ENCODE measurements at regions not wholly inside any gene's neighbourhood (a gene's known extent, or its start where the extent isn't known, plus 50 kb on each side); places are given as distances from the start of the nearest gene placed in this dataset.
"Not testable (repeated sequence)": the region's sequence is repeated elsewhere in the genome, so short reads cannot be mapped to it uniquely, and the experiment has no call there.

DNA sequence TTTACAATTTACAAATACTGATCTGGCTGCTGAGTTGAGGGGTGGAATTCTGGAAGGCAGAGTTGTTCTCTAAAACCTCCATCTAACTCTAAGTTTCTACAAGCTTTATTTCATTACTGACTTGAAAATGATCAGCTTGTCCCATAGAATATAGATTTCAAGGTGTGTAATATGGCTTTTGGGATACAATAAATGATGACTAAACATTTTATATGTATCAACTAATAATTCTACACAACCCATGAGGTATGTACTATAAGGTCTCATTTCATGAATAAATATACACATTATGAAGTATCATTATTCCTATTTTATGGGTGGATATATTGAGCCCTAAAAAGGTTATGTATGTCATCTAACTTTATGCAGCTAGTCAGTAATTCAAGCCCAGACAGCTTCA lies 1214.3 kb upstream of the SORCS1 start:
- DNase-seq, result no peak

DNA sequence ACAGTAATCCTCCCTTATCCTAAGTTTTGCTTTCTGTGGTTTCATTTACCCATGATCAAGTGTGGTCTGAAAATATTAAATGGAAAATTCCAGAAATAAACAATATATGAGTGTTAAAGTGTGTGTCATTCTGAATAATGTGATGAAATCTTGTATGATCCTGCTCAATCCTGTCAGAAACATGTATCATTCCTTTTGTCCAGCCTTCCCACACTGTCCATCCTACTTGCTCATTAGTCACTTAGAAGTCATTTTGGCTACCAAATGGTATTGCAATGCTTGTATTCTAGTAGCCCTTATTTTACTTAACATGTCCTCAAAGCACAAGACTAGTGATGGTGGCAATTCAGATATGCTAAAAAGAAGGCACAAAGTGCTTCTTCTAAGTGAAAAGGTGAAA lies 1211.2 kb upstream of the SORCS1 start:
- DNase-seq, result no peak

DNA sequence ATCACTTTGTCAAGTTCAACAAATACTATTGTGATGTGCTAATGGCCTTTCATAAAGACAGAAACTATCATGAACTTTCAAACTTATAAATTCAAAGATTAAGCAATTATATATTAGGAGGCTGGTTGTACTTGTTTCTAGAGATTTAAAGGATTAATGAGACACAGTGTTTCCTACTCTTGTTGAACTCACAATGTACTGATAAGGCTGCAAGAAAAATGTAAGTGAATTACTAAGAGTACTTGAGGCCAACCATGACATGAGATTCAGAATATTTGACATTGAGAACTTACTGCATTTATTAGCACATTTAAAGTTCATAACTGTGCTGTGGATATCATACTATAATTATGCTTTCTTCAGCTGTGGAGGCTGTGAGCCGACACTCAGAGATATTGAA lies 1210.5 kb upstream of the SORCS1 start:
- DNase-seq, result no peak

DNA sequence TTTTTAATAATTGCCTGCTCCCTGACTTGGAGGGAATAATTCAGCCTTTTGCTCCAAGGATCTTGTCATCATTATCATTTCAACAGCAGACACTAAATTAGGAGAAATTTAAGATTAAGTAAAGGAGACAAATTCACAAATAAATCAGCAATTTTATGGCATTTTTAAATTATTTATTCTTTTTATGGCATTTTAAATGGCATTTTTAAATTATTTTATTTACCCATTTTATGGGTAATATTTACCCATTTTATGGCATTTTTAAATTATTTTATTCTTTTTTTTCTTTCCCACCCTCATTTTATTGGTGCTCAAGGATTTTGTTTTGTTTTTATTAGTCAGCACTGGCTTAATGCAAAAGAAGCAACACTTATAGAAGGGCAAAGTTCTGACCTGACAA lies 1201.0 kb upstream of the SORCS1 start:
- no peak for DNase-seq

DNA sequence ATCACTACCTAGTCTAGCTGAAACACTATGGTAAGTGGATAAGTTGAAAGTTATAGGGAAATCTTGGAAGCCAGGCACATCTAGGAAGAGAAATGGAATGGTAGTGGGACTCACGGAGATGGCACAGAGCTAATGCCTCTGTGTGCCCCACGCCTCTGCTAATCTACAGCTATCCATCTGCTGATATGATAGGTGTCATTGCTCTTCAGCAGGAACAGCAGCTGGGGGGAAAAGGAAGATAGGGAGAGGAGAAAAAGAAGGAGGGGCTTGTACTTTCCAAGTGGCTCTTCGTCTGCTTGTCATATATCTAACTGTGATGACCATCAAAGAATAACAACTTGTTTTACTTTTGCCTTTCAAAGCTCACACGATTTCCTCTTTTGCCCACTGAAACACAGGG lies 1199.1 kb upstream of the SORCS1 start:
- DNase-seq, result no peak

DNA sequence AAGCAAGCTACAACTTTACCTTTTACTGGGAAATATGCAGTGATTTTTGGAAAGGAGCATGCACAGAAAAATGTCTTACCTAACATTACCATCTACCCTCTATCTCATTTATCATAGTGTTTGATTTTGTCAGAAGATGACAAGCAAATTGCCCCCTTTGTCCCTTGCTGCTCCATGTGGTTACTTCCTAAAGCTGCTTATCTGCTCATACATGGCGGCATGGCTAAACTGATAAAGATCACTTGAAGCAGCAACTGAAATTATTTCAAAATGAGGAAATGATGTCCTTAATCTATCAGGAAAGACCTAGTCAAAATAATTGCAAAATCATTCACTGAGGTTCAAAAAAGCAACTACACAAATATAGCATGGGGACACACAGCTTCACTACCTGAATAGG lies 1198.5 kb upstream of the SORCS1 start:
- DNase-seq, result no peak

DNA sequence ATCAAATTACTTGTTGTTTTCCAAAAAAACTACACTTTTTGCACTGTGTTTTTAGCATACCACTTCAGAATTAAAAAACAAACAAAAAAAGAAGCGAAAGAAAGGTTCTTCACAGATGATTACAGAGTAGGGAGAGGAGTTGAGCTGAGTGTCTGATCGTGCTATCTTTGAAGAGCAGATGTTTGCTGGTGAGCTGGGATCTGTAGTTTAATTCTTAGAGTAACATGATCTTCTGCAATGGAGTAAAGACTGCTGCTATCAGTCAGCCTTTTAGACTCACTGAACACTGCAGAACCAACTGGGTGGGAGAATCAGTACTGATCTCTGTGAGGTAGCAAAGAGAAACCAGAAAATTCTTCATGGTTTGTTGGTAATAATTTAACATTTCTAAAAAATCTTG lies 1197.8 kb upstream of the SORCS1 start:
- DNase-seq, result no peak

DNA sequence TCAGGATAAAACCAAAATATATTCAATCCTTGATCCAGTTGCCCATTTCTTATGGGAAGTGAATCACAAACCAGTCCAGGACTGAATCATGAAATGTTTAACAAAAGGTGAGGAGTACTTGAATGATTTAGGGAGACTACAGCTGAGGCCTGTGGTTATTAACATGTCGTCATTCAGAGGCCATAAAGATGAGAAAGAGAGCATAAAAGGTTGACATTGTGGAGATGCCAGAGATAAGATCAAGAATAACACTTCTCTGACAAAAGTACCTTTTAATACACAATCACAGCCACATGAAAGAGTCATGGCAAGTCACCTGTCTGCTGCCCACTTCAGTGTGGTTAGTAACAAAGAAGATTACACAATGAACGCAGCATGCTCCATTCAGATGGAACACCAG lies 1195.7 kb upstream of the SORCS1 start:
- no peak for DNase-seq

DNA sequence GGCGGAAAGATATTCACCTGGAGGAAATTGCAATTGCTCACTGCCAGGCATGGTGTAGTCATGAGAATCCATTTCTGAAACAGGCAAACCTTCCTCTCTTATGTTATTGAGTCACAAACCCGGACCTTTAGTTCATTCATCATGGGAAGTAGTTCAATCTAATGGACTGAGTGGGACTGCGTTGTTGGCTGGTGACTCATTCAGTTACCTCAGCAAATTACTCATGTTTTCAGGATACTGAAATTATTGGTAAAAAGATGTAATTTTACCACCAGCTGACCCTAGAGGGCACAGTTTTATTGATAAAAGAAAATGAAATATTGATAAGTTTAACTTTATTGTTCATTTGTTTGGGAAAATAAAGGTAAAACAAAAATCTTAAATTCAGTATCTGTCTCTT lies 1194.4 kb upstream of the SORCS1 start:
- DNase-seq, result no peak

DNA sequence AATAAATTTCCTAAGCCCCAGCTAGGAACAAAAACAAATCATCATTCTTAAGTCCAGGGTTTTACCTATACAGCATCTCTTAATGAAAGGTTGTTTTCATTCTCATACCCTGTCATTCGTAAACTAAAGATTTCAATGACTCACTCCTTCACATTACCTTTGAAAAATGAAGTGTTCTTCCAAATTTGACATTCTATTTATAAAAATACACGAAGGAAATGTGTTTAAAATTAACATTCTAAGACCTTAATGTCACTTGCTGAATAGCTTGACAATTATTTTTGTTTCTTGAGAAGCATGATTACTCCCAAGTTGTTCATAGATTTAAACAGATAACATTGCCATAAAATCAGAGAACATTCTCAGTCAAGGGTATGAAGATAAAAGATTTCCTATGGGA lies 1188.3 kb upstream of the SORCS1 start:
- no peak for DNase-seq

DNA sequence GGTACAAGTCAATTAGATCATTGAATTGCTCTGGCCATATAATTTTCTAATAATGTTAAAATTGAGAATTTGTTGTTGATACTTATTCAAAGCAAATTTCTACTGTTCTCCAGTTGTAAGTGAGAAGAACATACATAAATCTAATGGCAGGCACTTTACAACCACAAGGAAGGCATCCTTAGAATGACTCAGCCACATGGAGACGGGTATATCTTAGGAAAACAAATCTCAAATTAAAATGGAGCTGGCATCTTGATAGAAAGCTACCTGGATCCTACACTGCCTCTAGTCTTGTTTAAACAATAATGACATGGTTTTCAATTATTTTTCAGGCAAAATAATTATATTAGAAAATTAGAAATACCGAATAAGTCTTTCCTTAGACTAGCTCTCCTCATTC lies 1183.7 kb upstream of the SORCS1 start:
- DNase-seq, result no peak

DNA sequence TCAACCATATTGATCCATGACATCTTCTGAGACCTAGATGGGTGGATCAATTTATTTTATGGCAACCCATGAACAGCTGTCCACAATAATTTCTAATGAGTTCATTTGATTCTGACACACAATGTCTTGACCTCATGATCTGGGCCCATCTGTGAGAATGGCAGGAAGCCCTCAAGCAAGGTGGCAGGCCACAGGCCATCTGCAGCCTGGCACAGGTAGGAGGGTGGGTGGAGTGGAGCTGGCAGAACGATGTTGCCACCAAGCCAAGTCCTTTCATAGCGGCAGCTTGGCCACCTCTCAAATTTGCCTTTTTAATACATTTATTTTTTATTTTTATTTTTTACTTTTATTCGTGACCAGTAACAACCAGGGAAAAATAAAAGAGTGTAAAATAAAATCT lies 1181.6 kb upstream of the SORCS1 start:
- DNase-seq, result no peak

DNA sequence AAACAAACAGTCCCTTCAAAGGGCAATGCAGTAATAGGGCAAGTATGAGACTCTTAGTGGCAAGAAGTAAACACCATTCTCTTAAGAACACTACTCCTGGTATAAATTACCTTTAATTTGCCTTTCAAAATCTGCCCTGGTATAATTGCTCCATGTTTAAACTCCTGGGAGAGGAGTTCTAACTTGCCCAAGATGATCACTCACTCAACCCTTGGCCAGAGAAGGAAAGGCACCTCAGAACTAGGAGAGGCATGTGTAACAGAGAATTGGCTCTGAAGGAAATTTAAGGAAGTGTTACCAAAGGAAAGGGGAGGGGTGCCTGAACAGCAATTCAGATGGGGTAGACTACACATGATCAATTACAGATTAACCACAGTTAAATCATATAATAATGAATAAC lies 1173.6 kb upstream of the SORCS1 start:
- DNase-seq, result no peak

DNA sequence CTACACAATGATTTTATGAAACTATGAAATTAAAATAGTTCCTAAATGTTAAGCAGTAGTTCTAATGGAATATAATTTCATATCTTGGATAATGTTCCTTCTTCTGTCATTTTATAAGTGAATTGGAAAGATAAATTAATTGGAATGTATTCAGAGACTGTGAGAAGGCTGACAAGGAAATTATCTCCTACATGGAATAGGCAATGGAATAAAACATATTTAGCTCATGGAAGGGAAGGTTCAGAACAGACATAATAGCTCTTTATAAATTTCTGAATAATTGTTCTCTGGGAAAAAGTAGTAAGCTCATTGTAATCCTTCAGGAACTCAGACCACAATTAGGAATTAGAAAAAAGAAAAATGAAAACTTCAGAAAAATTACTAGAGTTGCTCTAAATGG lies 1172.3 kb upstream of the SORCS1 start:
- no peak for DNase-seq

DNA sequence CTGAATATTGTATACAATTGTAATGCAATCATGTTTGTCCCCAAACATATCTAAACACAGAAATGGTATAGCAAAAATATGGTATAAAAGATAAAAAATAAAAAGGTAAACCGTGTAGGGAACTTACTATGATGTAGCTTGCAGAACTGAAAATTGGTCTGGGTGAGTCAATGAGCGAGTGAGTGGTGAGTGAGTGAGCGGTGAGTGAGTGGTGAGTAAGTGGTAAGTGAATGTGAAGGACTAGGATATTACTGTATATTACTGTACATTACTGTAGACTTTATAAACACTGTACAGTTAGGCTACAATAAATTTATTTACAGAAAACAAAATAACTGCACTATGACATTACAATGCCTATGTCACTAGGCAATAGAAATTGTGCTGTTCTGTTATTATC lies 1163.2 kb upstream of the SORCS1 start:
- no peak for DNase-seq

DNA sequence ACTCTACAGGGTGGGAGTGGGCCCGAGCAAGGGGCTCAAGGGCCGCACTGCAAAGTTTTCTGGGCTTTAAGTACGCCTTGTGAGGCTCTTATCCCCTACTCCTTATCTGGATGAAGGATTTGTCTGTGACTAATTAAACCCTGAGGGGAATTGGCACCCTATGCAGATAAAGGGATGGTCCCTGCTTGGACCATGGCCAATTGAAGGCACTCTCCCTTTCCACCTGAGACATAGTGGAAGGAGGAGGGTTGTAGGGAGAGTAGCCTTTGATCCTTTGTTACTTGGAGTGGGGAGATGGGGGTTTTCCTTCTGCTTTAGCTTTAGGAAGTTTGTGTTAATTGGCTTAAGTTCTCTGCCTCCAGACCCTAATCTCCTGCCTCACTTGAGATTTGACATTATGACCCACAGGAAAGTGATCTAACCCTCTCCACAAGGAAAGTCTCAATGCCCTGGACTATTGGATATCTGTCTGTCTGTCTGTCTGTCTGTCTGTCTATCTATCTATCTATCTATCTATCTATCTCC lies 1158.8 kb upstream of the SORCS1 start:
- DNase-seq, result no peak

DNA sequence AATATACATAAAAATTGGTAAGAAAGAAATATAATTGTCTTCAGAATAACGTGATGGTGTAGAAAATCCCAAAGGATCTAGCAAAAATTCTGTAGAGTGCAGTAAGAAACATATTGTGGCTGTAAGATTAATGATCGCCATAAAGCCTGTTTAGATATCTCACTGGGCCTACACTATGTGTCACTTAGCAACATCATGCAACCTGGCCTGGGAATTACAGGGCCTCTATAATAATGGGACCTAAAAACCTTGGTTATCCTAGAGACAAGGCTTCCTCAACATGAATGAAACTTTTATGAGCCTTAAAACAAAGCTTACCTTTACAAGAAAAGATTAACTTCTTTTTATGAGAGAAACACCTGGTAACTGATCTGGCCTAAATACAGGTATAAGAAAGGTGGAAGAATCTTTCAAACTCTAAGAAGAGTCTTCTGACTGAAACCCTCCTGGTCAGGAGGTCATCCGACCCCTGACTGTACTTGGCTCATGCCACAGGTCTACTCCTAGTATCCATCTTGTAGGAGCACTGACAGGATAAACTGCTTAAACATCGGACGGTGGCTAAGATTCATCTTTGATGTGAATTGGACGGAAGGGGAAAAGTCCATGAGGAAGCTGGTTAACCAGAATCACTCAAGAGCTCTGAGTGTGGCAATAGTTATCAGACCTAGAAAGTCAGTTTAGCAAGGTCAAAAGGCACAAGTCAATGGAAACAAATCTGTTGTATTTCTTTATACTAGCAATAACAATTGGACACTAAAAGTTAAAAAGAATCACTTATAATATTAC lies 1155.1 kb upstream of the SORCS1 start:
- DNase-seq, result no peak

DNA sequence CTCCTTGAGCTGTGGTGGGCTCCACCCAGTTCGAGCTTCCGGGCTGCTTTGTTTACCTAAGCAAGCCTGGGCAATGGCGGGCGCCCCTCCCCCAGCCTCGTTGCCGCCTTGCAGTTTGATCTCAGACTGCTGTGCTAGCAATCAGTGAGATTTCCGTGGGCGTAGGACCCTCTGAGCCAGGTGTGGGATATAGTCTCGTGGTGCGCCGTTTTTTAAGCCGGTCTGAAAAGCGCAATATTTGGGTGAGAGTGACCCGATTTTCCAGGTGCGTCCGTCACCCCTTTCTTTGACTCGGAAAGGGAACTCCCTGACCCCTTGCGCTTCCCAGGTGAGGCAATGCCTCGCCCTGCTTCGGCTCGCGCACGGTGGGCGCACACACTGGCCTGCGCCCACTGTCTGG lies 1151.1 kb upstream of the SORCS1 start:
- not testable (repeated sequence) for DNase-seq

DNA sequence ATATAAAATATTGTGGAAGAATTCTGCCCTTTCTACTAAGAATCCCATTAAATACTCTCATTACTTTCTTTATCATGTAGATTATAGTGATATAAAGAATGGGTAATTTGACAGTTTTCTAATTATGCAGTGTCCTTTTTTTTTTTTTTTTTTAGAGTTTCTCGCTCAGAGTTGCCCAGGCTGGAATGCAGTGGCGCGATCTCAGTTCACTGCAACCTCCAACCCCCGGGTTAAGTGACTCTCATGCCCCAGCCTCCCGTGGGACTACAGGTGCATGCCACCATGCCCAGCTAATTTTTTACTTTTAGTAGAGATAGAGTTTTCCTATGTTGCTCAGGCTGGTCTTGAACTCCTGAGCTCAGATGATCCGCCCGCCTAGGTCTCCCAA lies 1143.4 kb upstream of the SORCS1 start:
- DNase-seq, result no peak

DNA sequence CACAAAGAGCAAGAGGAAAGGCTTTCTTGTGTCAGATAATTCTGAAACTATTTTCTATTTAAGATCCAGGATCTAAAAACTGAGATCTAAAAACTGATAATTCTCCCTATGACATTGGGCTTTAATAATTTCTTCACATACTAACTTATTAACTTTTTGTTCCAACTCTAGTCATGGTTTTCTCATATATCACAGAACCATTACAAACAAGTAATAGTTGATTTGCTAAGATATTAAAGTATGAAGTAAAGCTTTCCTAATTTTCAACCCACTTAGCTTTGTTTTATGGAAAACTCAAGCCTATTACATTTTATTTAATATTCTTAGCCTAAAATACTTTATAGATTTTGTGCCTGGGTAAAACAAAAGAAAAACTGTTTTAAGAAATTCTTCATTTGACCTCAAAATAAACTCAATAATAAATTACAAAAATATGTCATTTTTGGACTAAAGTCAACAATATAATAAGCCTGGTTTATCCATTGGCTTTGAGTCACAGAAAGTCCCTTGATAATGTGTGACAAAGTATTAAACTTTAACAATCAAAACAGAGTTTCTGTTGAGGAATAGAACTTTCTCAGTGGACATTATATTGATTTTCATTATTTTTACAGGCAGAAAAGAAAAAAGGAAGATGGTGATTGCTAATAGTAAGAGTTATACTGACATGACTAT lies 1142.9 kb upstream of the SORCS1 start:
- no peak for DNase-seq

DNA sequence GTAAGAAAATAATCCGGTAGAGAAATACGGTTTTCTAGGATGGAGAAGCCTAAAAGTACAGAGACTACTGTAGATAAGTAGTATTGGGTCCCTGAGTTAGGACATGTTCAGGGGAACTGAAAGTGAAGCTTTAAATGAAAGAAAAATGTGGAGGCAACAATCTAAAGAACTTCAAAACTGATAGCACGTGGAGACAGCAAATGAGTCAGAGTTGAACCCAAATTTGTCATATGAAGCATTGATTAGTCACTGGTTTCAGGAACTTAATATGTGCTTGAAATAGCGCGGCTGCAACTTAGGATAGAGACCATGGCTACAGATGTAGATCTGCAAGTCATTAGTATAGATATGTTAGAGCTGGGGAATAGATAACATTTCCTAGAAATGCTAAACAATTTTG lies 1138.6 kb upstream of the SORCS1 start:
- no peak for DNase-seq

DNA sequence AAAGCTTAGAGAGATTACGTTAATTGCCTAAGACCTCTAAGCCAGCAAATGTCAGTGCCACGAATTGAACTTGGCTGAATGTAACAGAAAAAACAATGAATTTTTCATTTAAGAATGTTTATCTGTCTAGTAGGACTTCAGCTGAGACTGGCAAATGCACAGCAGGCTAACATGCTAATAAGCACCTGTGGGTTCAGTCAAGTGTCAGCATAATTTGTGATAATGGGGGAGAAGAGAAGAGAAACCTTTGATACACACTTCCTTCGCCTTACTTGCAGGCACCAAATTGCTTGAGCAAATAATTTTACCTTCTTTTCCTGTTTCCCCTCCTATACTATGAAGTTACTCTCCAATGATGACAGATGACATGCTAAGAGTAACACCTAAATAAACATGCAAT lies 1136.5 kb upstream of the SORCS1 start:
- no peak for DNase-seq

DNA sequence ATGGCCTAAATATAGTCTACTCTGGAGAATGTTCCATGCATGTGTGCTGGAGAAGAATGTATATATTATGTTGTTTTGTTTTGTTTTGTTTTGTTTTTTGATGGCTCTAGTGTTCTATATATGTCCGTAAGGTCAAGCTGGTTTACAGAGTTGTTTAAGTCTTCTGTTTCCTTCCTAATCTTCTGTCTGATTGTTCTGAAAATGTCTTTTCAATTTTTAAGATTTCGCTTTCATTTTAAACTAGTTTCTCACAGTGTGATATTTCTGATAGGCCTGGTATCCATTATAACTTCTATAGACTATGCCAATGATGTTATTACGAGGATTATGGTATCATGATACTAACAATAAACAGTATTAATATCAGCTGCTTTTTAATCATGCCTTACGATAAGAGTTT lies 1126.3 kb upstream of the SORCS1 start:
- no peak for DNase-seq

DNA sequence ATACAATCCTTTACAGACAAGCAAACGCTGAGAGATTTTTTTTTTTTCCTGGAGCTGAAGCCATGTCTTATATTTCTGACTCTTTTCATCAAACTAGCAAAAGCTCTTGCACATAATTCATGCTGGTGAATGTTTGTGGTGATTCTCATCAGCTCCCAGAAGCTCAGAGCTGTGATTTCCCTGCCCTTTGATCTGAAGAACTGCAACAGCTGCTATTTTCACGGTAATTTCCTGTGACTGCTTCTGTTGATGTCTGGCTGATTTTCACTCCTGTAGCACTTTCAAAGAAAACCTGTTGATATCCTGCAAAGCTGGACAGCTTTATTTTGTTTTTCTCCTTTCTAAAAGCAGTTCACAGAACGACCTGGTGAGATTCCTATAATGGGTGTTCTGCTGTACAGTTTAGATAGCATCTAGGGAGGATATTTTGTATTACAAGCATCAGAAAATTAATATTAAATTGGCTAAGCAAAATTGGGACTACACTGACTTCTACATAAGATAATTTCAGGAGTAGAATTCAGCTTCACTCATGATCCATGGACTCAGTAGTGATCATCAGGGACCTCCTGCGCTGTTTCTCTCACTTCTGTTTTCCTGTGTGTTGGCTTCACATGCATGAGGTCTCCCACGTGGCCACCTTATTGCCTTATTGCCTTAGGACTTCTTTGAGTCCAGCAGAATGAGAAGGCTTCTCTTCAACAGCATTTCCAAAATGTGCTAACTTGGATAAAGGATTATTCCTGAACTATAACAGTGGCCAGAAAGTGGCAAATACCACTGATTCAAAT lies 1111.6 kb upstream of the SORCS1 start:
- no peak for DNase-seq

All from NCI-H524 (cell line).